Stomach (tissue), 4 donors: ENCODE measurements at regions not wholly inside any gene's neighbourhood (a gene's known extent, or its start where the extent isn't known, plus 50 kb on each side); places are given as distances from the start of the nearest gene placed in this dataset.

Experiments used
- POLR2A ChIP-seq, 4 donors: fragments of 450-650 bp; IDR thresholded peaks; one replicate each; pipeline ENCODE4 v1.6.1; 2016; ENCODE audit warnings: antibody characterized with exemption in 4 of 4, control low read depth in 2 of 4, mild to moderate bottlenecking in 1 of 4, moderate library complexity in 1 of 4
- POLR2AphosphoS5 ChIP-seq, 3 donors: sonication (generic); formaldehyde crosslinking; IDR thresholded peaks; one replicate each; pipeline ENCODE4 v1.6.1; 2016; ENCODE audit warnings: antibody characterized with exemption in 3 of 3

GRCh38 chr7:46633200-46633599 is 712.1 kb upstream of the IGFBP3 start:
- TF ChIP-seq POLR2AphosphoS5 (IDR thresholded peaks at IDR 0.05) (no peak), POLR2A (IDR thresholded peaks at IDR 0.05) (no peak)
